Activated naive CD8-positive, alpha-beta T cell treated with anti-CD3 and anti-CD28 coated beads, Interleukin-2, amount 50 U/mL, for 24 hours (primary cell): ENCODE measurements at regions not wholly inside any gene's neighbourhood (a gene's known extent, or its start where the extent isn't known, plus 50 kb on each side); places are given as distances from the start of the nearest gene placed in this dataset.
"Not testable (repeated sequence)": the region's sequence is repeated elsewhere in the genome, so short reads cannot be mapped to it uniquely, and the experiment has no call there.

Experiments used
- ATAC-seq: fragments of 150-1000 bp; cut with Tn5 transposase; one replicate; pipeline ENCODE4 v1.10.0; 2021
- DNase-seq: peaks from one replicate; pipeline ENCODE4 v3.0.0; 2021
- H3K27ac Mint-ChIP-seq: one replicate; pipeline ENCODE4 v1.8.0; 2021; ENCODE audit warnings: mild to moderate bottlenecking, mixed read lengths
- H3K27me3 Mint-ChIP-seq: one replicate; pipeline ENCODE4 v1.8.0; 2021; ENCODE audit warnings: mixed read lengths
- H3K36me3 Mint-ChIP-seq: one replicate; pipeline ENCODE4 v1.8.0; 2021; ENCODE audit warnings: low read depth, mixed read lengths
- H3K4me1 Mint-ChIP-seq: one replicate; pipeline ENCODE4 v1.8.0; 2021; ENCODE audit warnings: mixed read lengths
- H3K4me3 Mint-ChIP-seq: one replicate; pipeline ENCODE4 v1.8.0; 2021; ENCODE audit warnings: mild to moderate bottlenecking, moderate library complexity, mixed read lengths
- H3K9me3 Mint-ChIP-seq: one replicate; pipeline ENCODE4 v1.8.0; 2021; ENCODE audit warnings: mixed read lengths

GRCh38 chr22:27246558-27246957 lies 555.0 kb downstream of the MN1 start:
- Mint-ChIP-seq H3K27me3 (no peaks in the 10 kb centered on the region), H3K4me3 (no peak overlapping the region), H3K4me1 (peaks cover 5% of the 10 kb centered on the region), H3K36me3 (no peaks in the 10 kb centered on the region), H3K27ac (no peak overlapping the region), H3K9me3 (peaks cover 7% of the 10 kb centered on the region)
- DNase-seq (no peak), ATAC-seq (no peak)

GRCh38 chr22:27247701-27248434 lies 553.7 kb downstream of the MN1 start:
- Mint-ChIP-seq H3K4me1 (peaks cover 5% of the 10 kb centered on the region), H3K4me3 (no peak overlapping the region), H3K9me3 (peaks cover 7% of the 10 kb centered on the region), H3K27ac (no peak overlapping the region), H3K36me3 (no peaks in the 10 kb centered on the region), H3K27me3 (no peaks in the 10 kb centered on the region)
- no peak for ATAC-seq
- no peak for DNase-seq

GRCh38 chr22:27250418-27250817 lies 551.1 kb downstream of the MN1 start:
- DNase-seq (no peak), ATAC-seq (no peak)
- Mint-ChIP-seq H3K4me3 (no peak overlapping the region), H3K27me3 (no peaks in the 10 kb centered on the region), H3K4me1 (peaks cover 5% of the 10 kb centered on the region), H3K9me3 (peaks cover 13% of the 10 kb centered on the region), H3K36me3 (peaks cover 3% of the 10 kb centered on the region), H3K27ac (no peak overlapping the region)

GRCh38 chr22:27250886-27251285 lies 550.7 kb downstream of the MN1 start:
- H3K9me3 Mint-ChIP-seq: peaks cover 17% of the 10 kb centered on the region
- no peak overlapping the region for H3K4me3 Mint-ChIP-seq
- peaks cover 6% of the 10 kb centered on the region for H3K36me3 Mint-ChIP-seq
- H3K27me3 Mint-ChIP-seq: no peaks in the 10 kb centered on the region
- no peak for DNase-seq
- ATAC-seq: no peak
- H3K27ac Mint-ChIP-seq: no peak overlapping the region
- H3K4me1 Mint-ChIP-seq: peaks cover 5% of the 10 kb centered on the region

GRCh38 chr22:27251563-27251962 lies 550.0 kb downstream of the MN1 start:
- ATAC-seq: no peak
- Mint-ChIP-seq H3K9me3 (peaks cover 17% of the 10 kb centered on the region), H3K4me3 (no peak overlapping the region), H3K27ac (no peak overlapping the region), H3K4me1 (peaks cover 5% of the 10 kb centered on the region), H3K27me3 (no peaks in the 10 kb centered on the region), H3K36me3 (peaks cover 6% of the 10 kb centered on the region)
- DNase-seq: no peak

- ATAC-seq (no peak), DNase-seq (no peak)
- Mint-ChIP-seq H3K4me3 (no peak overlapping the region), H3K9me3 (peaks cover 17% of the 10 kb centered on the region), H3K27ac (no peak overlapping the region), H3K4me1 (peaks cover 2% of the 10 kb centered on the region), H3K27me3 (no peaks in the 10 kb centered on the region), H3K36me3 (peaks cover 6% of the 10 kb centered on the region)
Observed at GRCh38 chr22:27252282-27253049, 549.1 kb downstream of the MN1 start.

GRCh38 chr22:27253108-27253902 lies 548.3 kb downstream of the MN1 start:
- no peak overlapping the region for H3K4me3 Mint-ChIP-seq
- H3K9me3 Mint-ChIP-seq: peaks cover 24% of the 10 kb centered on the region
- no peak for ATAC-seq
- no peak for DNase-seq
- no peaks in the 10 kb centered on the region for H3K4me1 Mint-ChIP-seq
- peaks cover 2% of the 10 kb centered on the region for H3K27me3 Mint-ChIP-seq
- H3K27ac Mint-ChIP-seq: no peak overlapping the region
- peaks cover 6% of the 10 kb centered on the region for H3K36me3 Mint-ChIP-seq

- H3K4me3 Mint-ChIP-seq, H3K27ac Mint-ChIP-seq, ATAC-seq, H3K36me3 Mint-ChIP-seq, H3K4me1 Mint-ChIP-seq, DNase-seq, H3K27me3 Mint-ChIP-seq: not testable (repeated sequence)
- peaks cover 24% of the 10 kb centered on the region for H3K9me3 Mint-ChIP-seq
Observed at GRCh38 chr22:27254063-27254462, 547.5 kb downstream of the MN1 start.

- no peak for ATAC-seq
Observed at GRCh38 chr22:27255580-27255979, 546.0 kb downstream of the MN1 start.

GRCh38 chr22:27257987-27258386 lies 543.6 kb downstream of the MN1 start:
- H3K36me3 Mint-ChIP-seq: peaks cover 6% of the 10 kb centered on the region
- ATAC-seq (no peak), DNase-seq (no peak)
- H3K27me3 Mint-ChIP-seq: peaks cover 9% of the 10 kb centered on the region
- peaks cover 24% of the 10 kb centered on the region for H3K9me3 Mint-ChIP-seq
- no peaks in the 10 kb centered on the region for H3K4me1 Mint-ChIP-seq
- no peak overlapping the region for H3K4me3 Mint-ChIP-seq
- no peak overlapping the region for H3K27ac Mint-ChIP-seq

More at GRCh38 chr22:27255580-27255979, 546.0 kb downstream of the MN1 start:
- Mint-ChIP-seq H3K27me3 (peaks cover 4% of the 10 kb centered on the region), H3K27ac (no peak overlapping the region), H3K36me3 (peaks cover 6% of the 10 kb centered on the region), H3K4me3 (no peak overlapping the region), H3K4me1 (no peaks in the 10 kb centered on the region), H3K9me3 (peaks cover 24% of the 10 kb centered on the region)
- no peak for DNase-seq

- ATAC-seq (no peak), DNase-seq (no peak)
- peaks cover 6% of the 10 kb centered on the region for H3K36me3 Mint-ChIP-seq
- no peak overlapping the region for H3K27ac Mint-ChIP-seq
- H3K4me3 Mint-ChIP-seq: no peak overlapping the region
- peaks cover 23% of the 10 kb centered on the region for H3K9me3 Mint-ChIP-seq
- no peaks in the 10 kb centered on the region for H3K4me1 Mint-ChIP-seq
- peaks cover 9% of the 10 kb centered on the region for H3K27me3 Mint-ChIP-seq
Observed at GRCh38 chr22:27258616-27259172, 542.9 kb downstream of the MN1 start.

GRCh38 chr22:27259433-27259832 lies 542.1 kb downstream of the MN1 start:
- Mint-ChIP-seq H3K27me3 (peaks cover 12% of the 10 kb centered on the region), H3K4me1 (no peaks in the 10 kb centered on the region), H3K36me3 (peaks cover 4% of the 10 kb centered on the region), H3K4me3 (no peak overlapping the region), H3K27ac (no peak overlapping the region), H3K9me3 (peaks cover 20% of the 10 kb centered on the region)
- DNase-seq: no peak
- no peak for ATAC-seq

- Mint-ChIP-seq H3K9me3 (peaks cover 20% of the 10 kb centered on the region), H3K4me1 (no peaks in the 10 kb centered on the region), H3K36me3 (peaks cover 4% of the 10 kb centered on the region), H3K27me3 (peaks cover 15% of the 10 kb centered on the region), H3K27ac (no peak overlapping the region), H3K4me3 (no peak overlapping the region)
- no peak for ATAC-seq
- no peak for DNase-seq
Observed at GRCh38 chr22:27260087-27260698, 541.4 kb downstream of the MN1 start.

GRCh38 chr22:27262361-27262760 lies 539.2 kb downstream of the MN1 start:
- Mint-ChIP-seq H3K4me3 (no peak overlapping the region), H3K9me3 (peaks cover 7% of the 10 kb centered on the region), H3K36me3 (no peaks in the 10 kb centered on the region), H3K4me1 (no peaks in the 10 kb centered on the region), H3K27me3 (peaks cover 15% of the 10 kb centered on the region), H3K27ac (no peak overlapping the region)
- no peak for DNase-seq
- no peak for ATAC-seq
